Stimulated activated CD8-positive, alpha-beta memory T cell treated with anti-CD3 and anti-CD28 coated beads, Interleukin-15, amount 100 ng/mL, for 4 hours (primary cell): ENCODE measurements at regions not wholly inside any gene's neighbourhood (a gene's known extent, or its start where the extent isn't known, plus 50 kb on each side); places are given as distances from the start of the nearest gene placed in this dataset.
"Not testable (repeated sequence)": the region's sequence is repeated elsewhere in the genome, so short reads cannot be mapped to it uniquely, and the experiment has no call there.

Experiments
- DNase-seq, 2 donors: peaks; one replicate each; pipeline ENCODE4 v3.0.0-alpha.2; 2020; ENCODE audit warnings: low read depth in 2 of 2

DNA sequence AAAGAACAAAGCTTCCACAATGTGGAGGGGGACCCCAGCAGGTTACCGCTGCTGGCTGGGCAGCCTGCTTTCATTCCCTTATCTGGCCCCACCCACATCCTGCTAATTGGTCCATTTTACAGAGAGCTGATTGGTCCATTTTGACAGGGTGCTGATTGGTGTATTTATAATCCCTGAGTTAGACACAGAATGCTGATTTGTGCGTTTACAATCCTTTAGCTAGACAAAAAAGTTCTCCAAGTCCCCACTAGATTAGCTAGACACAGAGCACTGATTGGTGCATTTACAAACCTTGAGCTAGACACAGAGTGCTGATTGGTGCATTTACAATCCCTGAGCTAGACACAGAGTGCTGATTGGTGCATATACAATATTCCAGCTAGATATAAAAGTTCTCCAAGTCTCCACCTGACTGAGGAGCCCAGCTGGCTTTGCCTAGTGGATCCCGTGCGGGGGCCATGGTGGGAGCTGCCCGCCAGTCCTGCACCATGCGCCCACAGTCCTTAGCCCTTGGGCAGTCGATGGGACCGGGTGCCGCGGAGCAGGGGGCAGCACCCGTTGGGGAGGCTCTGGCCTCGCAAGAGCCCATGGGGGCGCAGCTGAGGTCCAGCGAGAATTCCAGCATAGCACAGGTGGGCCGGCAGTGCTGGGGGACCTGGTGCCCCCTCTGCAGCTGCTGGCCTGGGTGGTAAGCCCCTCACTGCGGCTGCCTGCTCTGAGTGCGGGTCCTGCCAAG is 88.8 kb upstream of the MYLIP start:
- not testable (repeated sequence) for DNase-seq

DNA sequence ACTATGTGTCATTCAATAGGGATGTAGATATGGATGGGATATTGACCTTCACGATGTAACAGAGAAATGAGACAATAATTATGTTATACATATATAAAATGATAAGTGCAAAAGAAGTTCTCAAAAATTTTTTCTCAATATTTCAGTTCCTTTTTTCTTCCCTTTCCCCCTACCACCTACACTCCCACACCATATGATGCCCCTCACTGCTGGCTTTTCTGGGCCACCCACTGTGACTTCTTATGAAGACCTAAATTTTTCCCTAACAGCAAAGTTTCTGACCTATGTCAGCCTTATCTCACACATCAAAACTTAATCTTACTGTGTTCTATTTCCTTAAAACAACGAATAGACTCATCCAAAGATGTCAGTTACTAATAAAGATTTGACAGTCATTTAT is 89.9 kb upstream of the MYLIP start:
- DNase-seq: no peak

DNA sequence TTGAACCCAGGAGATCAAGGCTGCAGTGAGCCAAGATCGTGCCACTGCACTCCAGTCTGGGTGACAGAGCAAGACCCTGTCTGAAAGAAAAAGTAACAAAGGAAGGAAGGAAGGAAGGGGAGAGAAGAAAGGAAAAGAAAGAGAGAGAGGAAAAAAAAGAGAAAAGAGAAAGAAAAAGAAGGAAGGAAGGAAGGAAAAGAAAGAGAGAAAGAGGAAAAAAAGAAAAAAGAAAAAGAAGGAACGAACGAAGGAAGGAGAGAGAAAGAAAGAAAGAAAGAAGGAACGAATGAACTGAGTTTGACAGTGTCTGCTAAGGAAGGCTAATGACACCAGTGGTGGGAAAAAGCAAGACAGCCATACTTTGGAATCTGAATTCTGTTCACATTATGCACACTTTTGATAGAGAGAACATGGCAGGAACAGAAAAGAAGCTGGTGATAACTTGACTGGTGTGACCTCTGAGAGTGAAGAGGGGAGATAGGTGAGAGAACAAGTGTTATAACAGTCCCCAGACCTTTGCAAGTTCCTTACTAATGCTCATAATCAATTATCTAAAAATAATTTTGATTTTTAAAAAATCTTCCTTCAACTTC is 93.3 kb upstream of the MYLIP start:
- DNase-seq: no peak

DNA sequence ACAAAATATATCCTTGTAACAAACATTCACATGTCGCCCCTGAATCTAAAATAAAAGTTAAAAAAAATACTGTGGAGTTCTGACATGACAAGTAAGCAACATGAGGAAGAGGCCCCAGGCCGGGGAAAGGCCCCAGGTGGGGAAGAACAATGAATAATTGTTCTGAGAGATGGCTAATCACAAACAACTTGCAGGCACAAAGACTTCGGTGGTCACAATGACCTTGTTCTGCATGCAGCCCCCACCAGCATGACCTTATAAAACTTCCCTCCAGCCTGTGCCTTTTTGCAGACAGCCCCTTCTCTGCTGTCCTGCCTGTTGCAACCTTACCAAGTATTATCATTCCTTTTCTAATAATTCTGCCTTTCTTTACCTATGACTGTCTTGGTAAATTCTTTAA is 95.7 kb upstream of the MYLIP start:
- no peak for DNase-seq

DNA sequence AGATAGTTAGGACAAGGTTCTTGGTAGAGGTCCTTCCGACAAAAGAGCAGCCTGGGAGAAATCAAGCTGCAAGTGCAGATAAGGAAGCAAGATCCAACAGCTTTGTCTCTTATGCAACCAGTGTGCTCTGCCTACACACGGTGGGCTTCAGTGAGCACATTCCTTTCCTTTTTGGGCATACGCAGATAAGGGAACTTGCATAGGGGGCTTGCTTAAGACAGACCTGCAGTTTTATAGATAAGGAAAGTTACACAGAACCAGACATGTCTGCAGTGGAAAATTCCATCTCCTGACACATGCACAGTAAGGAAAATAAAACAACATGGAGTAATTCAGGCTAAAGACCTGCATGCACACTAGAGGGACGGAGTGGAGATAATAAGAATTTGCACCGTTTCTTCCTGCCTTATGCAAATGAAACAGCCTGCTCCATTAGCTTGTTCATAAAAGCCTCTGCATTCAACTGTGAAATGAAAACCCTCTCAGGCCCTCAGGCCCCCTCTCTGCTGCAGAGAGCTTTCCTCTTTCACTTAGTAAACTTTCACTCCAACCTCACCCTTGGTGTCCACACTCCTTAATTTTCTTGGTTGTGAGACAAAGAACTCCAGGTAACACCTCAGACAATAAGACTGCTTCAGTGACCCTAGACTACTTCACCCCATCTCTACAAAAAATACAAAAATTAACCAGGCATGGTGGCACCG is 97.5 kb upstream of the MYLIP start:
- no peak for DNase-seq

DNA sequence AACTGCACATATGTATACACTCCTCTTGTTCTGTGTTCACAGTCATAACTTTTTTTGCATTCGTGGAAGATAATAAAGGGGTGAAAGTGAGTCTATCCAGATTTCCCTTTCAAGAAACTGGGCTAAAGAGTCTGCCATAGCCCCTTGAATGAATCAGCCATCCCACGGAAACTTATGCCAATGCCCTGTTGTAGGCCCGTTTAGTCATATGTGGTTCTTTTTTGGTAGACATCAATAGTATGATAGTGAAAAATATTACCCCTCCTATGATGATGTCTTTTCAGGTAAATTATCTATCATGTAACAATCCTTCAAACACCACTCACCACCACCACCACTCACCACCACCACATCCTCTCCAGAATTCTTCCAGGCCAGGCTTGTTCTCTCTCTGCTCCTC is 99.9 kb upstream of the MYLIP start:
- DNase-seq: no peak

DNA sequence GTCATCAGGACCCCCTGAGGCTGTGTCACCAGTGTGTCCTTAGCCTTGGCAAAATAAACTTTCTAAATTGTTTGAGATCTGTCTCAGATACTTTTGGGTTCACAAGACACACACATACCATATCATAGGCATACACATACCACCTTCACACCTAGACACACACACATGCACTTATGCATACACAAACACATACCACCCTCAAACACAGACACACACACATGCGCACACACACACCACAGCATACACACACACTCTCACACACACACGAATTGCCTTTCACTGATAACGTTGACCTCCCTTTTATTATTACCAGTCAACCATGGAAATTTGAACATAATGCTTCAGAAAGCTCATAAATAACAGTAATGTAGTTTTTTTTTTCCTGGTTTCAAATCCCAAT is 108.6 kb upstream of the MYLIP start:
- DNase-seq: no peak

DNA sequence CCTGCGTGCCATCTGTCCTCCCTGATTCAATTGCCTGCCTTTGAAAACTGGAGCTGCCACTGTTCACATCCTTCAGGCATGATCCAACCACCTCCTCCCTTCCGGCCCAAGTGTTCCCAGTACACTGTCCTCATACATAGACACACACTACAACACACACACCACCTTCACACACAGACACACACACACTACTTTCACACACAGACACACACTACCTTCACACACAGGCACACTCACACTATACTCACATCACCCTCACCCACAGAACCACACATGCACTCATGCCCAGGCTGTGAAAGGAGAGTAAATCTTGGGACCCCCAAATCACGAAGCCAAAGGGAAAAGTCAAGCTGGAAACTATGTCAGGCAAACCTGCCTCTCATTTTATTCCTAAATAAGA is 109.4 kb upstream of the MYLIP start:
- DNase-seq: no peak

DNA sequence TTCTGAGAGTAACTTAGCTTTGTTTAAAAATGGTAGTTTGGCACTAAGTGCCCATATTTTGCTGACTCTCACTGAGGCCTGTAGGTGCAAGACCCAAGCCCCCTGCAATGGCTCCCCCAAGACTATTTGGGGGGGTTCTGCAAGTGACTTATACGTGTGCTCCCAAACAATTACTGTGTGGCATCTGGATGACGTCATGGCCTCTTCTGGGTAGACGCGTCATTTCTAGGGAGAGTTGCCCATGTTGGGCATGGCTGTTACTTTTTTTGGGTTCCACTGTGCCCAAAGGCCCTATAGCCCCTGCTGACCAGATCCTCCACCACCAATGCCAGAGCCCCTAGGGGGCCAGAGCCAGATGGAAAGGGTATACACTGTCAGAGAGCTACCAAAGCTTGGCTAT is 110.3 kb upstream of the MYLIP start:
- no peak for DNase-seq

DNA sequence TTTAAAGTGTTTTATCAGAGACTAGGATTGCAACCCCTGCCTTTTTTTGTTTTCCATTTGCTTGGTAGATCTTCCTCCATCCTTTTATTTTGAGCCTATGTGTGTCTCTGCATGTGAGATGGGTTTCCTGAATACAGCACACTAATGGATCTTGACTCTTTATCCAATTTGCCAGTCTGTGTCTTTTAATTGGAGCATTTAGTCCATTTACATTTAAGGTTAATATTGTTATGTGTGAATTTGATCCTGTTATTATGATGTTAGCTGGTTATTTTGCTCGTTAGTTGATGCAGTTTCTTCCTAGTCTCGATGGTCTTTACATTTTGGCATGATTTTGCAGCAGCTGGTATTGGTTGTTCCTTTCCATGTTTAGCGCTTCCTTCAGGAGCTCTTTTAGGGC is 114.6 kb upstream of the MYLIP start:
- DNase-seq: not testable (repeated sequence)

DNA sequence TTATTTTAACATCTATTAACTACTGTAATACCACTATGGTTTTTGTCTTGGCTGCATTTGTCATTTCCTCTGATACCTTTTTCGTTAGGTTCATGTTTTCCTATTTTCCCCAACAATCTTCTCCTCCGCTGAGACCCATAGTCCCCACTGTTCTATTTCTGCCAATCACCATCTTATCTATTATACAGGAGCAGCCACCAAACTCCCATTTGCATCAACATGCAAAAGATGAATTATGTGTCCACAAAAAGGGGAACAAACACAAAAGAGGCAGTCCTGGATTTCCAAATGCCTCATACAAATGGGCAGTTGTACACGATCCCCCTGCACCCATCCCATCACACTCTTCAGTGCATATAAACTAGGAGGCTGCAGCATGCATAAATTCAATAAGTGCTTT is 121.7 kb upstream of the MYLIP start:
- no peak for DNase-seq

DNA sequence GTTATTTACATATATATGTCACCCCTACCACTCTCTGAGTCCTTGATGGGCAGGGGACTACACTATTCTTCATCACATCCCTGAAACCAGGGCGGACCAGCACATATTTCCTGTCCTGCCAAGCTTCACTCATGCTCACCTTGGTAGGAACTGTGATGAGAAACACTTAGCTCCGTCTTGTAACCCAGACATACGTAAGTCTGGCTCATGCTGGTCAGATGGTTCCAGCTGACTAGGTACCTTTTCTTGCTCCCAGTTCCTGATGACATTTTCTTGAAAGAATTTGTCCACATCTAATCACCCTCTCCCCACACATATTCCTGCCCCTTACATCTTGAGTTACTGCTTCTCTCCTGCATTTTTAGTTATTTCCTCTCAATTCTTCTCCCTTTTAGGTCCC is 122.2 kb upstream of the MYLIP start:
- DNase-seq: no peak

DNA sequence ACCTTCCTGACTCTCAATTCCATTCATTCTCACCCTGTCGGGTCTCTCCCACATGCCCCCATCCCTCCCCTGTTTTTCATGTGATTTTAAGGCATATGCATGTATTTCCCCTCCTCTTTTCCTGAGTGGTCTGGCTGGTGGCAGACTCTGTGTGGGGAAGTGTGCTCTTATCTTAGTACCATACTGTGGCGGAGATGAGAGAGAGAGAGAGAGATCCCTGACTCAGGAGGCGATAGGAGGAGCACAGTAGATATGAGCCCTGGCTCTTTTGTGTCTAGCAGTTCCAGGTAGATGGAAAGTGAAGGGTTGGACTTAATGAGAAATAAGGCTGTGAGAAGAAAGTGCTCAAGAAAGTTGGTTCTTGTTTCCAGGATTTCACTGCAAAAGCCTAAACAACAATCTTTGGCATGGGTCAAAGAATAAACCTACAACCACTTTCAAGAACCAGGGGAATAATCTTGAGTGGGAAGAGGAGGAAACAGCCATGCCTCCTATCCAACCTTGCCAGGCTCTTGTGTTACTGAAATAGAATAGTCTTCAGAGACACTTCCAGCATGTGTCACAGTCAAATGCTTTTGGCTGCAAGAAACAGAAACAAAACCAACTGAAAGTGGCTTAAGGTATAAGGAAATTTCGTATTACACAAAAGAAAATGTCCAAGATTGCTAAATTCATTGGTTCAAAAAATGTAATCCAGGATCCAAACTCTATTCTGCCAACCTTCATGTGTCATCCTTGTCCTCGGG is 123.8 kb upstream of the MYLIP start:
- no peak for DNase-seq

DNA sequence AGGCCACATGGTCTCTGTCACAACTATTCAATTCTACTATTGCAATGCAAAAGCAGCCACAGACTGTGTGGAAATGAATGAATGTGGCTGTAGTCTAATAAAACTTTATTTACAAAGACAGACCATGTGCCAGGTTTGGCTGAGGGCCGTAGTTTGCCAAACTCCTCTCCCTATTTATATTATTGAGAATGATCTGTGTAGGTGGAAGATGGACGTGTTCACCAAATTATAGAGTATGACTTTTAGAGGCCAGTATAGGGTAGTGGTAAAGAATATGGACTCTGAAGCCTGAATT is 125.7 kb upstream of the MYLIP start:
- no peak for DNase-seq

DNA sequence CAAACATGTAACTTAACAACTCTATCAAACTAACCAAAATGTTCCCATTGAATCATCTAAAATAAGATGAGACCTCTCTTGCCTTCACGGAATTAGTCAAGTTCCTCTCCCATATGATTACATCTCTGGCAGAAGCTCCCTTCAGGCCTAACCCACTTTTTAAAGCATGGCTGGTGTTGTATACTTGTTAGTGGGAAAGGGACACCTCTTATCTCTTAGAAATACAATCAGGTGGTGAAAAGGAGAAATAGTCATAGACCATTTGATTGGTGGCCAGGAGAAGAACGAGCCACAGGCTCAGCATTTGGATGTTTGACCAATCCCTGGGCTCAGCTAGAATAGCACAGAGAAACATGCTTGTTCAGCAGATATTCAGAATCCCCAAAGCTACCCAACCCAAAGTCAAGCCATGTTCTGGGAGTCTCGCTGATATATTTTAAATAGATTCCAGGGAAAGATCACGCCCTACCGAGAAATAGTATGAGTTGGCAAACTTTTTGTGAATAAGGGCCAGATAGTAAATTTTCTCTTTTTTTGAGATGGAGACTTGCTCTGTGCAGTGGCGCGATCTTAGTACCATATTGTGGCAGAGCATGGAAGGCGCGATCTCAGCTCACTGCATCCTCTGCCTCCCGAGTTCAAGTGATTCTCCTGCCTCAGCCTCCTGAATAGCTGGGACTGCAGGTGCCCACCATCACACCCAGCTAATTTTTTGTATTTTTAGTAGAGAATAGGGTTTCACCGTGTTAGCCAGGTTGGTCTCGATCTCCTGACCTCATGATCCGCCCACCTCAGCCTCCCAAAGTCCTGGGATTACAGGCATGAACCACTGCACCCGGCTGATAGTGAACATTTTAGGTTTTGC is 126.3 kb upstream of the MYLIP start:
- no peak for DNase-seq

DNA sequence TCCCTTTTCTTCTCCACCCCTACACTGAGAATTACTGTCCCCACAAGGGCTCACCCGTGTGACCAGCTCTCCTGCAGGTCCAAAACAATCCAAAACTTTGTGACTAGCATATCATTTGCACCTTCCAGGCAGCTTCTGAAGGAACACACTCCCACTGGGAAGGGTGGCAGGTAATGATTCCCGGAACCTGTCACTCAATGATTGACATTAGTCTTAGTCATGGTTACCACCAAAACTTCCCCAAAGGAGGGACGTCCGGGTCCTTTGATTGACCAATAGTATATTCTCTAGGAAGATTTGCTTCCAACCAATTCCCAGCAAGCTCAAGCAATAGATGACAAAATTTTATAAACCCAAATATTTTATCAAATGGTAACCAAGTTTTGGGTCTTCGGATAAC is 127.7 kb upstream of the MYLIP start:
- no peak for DNase-seq

DNA sequence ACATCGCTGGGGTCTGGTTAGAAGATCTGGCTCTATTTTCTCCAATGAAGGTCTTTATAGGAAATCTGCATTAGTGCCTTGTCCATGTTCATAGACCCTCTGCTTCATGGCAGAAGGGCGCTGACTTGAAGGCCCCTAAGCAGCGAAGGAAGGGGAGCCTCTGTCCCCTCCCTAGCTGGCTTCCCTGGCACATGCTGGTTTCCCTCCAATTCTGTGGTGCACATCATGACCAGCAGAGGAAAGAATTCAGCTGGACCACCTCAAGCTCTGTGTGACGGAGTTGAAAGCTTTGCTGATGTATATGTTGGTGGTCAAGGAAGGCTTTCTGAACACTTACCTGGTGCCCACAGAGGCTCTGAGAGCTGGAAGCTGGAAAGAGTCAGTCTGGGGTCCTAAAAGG is 129.7 kb upstream of the MYLIP start:
- DNase-seq: no peak

DNA sequence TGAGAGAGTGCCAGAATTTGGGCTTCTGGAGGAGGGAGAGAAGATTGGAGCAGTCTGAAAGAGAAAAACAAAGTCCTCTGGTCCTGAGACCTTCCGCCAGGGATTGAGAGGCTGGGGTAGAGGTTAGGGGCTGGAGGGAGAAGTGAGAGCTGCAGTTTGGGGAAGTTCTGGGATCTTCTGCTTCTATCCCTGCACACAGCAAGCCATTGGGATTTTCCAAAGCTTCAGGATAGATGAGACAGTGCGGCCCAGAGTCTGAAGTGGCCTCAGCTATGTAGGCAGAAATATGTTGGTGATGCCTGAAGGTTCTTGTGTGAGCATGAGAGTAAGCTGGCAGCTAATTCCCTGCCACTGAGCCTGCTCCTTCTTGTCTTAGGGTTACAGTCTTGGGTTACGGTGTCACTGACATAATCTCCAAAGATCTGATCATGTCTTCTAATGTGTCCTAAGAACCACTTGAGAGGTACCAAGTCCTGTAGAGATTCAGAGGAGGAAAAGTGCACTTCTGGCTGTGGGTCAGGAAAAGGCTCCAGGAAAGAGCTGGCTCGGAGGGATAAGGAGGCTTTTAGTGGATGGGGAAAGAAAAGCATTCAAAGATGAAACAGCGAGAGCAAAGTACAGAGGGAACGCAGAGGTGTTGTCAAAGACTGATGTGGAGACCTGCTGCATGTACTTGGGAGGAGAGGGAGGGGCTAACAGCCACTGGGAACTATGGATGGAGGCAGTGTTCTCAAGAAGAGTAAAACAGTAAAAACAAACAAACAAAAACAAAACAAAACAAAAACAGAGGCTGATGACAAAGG is 131.1 kb upstream of the MYLIP start:
- no peak for DNase-seq

DNA sequence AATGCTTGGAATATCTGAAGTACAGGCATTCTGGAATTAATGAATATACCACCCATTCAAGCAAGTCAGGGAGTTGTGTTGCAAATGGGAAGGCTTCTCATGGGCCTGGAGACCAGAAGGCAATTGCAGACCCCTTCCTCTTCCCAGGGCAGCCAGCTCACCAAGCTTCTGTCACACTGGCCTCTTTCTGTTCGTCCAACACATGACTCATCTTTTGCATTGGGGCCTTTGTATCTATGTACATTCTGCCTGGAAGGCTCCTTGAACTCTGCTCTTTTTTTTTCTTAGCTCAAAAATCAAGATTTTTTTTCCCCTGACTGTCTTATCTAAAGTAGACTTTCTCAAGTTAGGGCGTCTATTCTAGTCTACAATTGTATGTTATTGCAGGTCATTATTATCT is 132.9 kb upstream of the MYLIP start:
- no peak for DNase-seq

DNA sequence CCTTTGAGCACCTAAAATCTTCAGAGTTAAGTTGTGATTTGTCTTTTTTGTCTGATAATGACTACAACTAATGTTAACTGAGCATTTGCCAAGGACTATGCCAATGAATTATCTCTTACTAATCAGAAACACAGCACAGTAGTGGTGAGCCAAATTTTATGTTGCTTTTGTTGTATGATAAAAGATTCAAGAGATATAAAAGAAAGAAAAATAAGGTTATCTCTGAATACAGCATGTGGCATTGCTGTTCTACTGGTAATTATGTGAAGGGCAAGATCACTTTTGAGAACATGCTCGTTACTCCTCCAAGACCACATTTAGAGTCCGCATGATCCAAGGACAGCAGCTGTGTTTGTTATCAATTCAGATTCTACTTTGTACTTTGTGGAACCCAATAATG is 133.4 kb upstream of the MYLIP start:
- no peak for DNase-seq

DNA sequence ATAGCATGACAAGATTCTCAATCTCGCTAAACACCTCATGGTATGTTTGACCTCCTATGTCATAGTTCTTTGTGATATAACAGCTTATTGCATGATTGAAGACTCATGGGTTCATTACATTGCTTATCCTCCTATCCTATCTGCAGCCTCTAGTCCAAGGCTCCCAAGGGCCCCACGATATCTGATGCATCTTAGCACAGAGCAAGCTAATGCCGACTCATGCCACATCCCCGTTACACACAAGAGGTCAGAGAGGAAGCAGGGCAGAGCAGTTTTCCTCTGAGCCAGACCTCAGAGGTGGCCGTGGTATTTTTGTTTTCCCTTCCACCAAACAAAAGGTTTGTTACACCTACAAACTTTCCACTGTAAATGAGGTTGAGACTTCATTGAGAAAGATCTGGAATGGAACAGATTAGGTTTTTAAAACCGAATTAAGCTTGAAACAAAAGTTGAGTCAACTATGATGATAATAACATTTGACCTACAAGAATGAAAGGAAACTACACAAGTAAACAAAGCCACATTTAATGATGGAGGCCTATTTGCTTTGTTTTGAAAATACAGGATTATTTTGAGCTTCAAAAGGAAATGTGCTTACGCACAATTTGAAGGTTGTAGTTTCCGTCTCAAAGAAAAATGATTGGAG is 133.9 kb upstream of the MYLIP start:
- no peak for DNase-seq
